Activated CD8-positive, alpha-beta T cell treated with anti-CD3 and anti-CD28 coated beads for 36 hours (primary cell): ENCODE measurements at regions not wholly inside any gene's neighbourhood (a gene's known extent, or its start where the extent isn't known, plus 50 kb on each side); places are given as distances from the start of the nearest gene placed in this dataset.

Experiments used
- ATAC-seq: fragments of 200-7000 bp; cut with Tn5 transposase; one replicate; pipeline ENCODE4 v1.10.0; 2021; ENCODE audit warnings: mild to moderate bottlenecking, moderate library complexity
- CTCF ChIA-PET: fragments of 350-600 bp; sonication (Branson Sonifier 250); formaldehyde crosslinking; loops from one replicate; lab custom pipeline; 2021; ENCODE audit warnings: antibody characterized with exemption; lab: Charles Lee
- POLR2A ChIA-PET: fragments of 350-600 bp; sonication (Branson Sonifier 250); formaldehyde crosslinking; loops from one replicate; lab custom pipeline; 2021; ENCODE audit warnings: antibody characterized with exemption; lab: Charles Lee
- DNase-seq: peaks from one replicate; pipeline ENCODE4 v3.0.0-alpha.2; 2020
- H3K27ac Mint-ChIP-seq: one replicate; pipeline ENCODE4 v1.8.0; 2021; ENCODE audit warnings: mild to moderate bottlenecking, mixed read lengths
- H3K27me3 Mint-ChIP-seq: one replicate; pipeline ENCODE4 v1.8.0; 2021; ENCODE audit warnings: mixed read lengths
- H3K36me3 Mint-ChIP-seq: one replicate; pipeline ENCODE4 v1.8.0; 2021; ENCODE audit warnings: low read depth, mixed read lengths
- H3K4me1 Mint-ChIP-seq: one replicate; pipeline ENCODE4 v1.8.0; 2021; ENCODE audit warnings: low read depth, mixed read lengths
- H3K4me3 Mint-ChIP-seq: one replicate; pipeline ENCODE4 v1.8.0; 2021; ENCODE audit warnings: mild to moderate bottlenecking, moderate library complexity, mixed read lengths
- H3K9me3 Mint-ChIP-seq: one replicate; pipeline ENCODE4 v1.8.0; 2021; ENCODE audit warnings: mixed read lengths
- intact Hi-C: fragments of 100-400 bp; cut with micrococcal nuclease; formaldehyde crosslinking; loops from one replicate; pipeline ENCODE4 v1.10.0; 2022
- TF ChIP-seq, protein P1 (sequence below): fragments of 200-600 bp; IDR thresholded peaks from one replicate; pipeline ENCODE4 v1.8.0; 2022; ENCODE audit warnings: antibody characterized with exemption, mild to moderate bottlenecking

GRCh38 chr1:99133756-99134500, 129.3 kb upstream of the PLPPR5 start:
- Mint-ChIP-seq H3K36me3 (no peaks in the 10 kb centered on the region), H3K4me1 (no peaks in the 10 kb centered on the region), H3K27ac (no peak overlapping the region), H3K4me3 (no peak overlapping the region), H3K27me3 (peaks cover 1% of the 10 kb centered on the region), H3K9me3 (no peaks in the 10 kb centered on the region)
- ChIA-PET CTCF (no interaction called here), POLR2A (no interaction called here)
- intact Hi-C loops = no loop called here
- DNase-seq (no peak), ATAC-seq (no peak)
- TF ChIP-seq, protein P1, sequence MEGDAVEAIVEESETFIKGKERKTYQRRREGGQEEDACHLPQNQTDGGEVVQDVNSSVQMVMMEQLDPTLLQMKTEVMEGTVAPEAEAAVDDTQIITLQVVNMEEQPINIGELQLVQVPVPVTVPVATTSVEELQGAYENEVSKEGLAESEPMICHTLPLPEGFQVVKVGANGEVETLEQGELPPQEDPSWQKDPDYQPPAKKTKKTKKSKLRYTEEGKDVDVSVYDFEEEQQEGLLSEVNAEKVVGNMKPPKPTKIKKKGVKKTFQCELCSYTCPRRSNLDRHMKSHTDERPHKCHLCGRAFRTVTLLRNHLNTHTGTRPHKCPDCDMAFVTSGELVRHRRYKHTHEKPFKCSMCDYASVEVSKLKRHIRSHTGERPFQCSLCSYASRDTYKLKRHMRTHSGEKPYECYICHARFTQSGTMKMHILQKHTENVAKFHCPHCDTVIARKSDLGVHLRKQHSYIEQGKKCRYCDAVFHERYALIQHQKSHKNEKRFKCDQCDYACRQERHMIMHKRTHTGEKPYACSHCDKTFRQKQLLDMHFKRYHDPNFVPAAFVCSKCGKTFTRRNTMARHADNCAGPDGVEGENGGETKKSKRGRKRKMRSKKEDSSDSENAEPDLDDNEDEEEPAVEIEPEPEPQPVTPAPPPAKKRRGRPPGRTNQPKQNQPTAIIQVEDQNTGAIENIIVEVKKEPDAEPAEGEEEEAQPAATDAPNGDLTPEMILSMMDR = no peak

DNA sequence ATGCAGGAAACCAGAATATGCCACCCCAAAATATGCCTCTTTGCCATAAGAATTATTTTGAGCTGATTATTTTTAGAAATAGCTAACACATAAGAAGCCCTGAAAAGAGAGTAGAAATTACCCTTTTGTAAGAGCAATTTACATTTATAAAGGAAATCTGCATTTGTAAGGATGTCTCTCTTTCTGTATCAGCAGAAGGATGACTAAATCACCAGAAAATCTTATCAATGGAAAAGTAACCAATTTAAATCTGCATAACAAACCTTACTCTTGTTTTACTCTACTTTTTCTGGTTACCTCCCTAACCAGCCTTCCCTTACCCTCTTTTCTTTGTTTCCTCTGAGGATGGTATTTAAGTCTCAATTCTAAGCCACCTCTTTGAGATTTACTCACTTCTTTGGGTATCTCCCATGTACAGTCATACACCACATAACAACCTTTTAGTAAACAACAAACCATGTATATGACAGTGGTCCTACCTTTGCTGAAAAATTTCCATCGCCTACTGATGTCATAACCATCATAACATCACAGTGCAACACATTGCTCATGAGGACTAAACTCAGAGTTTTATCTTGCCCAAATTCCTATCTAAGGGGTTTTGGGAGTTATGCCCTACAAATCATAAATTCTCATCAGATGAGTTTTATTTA, 126.6 kb upstream of the PLPPR4 start:
- no peaks in the 10 kb centered on the region for H3K27me3 Mint-ChIP-seq
- H3K36me3 Mint-ChIP-seq = no peaks in the 10 kb centered on the region
- no peaks in the 10 kb centered on the region for H3K9me3 Mint-ChIP-seq
- no peaks in the 10 kb centered on the region for H3K4me1 Mint-ChIP-seq
- no peak for ATAC-seq
- intact Hi-C loops = no loop called here
- TF ChIP-seq, protein P1 = no peak
- DNase-seq = no peak
- no peak overlapping the region for H3K27ac Mint-ChIP-seq
- no peak overlapping the region for H3K4me3 Mint-ChIP-seq
- POLR2A ChIA-PET = no interaction called here
- CTCF ChIA-PET = interaction anchor here (0.9 kb wide), 1 partner anchor 8 kb away, joined by 3 read pairs; no protein-coding TSS in a partner anchor

GRCh38 chr1:99139876-99140275, 124.4 kb upstream of the PLPPR4 start:
- no peak overlapping the region for H3K27ac Mint-ChIP-seq
- ChIA-PET POLR2A (interaction anchor here (0.6 to 0.7 kb wide), 2 partner anchors 50 to 604 kb away, joined by 3 read pairs; no protein-coding TSS in a partner anchor), CTCF (no interaction called here)
- no peaks in the 10 kb centered on the region for H3K27me3 Mint-ChIP-seq
- TF ChIP-seq, protein P1 = no peak
- H3K4me1 Mint-ChIP-seq = no peaks in the 10 kb centered on the region
- intact Hi-C loops = no loop called here
- ATAC-seq = no peak
- no peak for DNase-seq
- no peaks in the 10 kb centered on the region for H3K9me3 Mint-ChIP-seq
- H3K36me3 Mint-ChIP-seq = no peaks in the 10 kb centered on the region
- H3K4me3 Mint-ChIP-seq = no peak overlapping the region

DNA sequence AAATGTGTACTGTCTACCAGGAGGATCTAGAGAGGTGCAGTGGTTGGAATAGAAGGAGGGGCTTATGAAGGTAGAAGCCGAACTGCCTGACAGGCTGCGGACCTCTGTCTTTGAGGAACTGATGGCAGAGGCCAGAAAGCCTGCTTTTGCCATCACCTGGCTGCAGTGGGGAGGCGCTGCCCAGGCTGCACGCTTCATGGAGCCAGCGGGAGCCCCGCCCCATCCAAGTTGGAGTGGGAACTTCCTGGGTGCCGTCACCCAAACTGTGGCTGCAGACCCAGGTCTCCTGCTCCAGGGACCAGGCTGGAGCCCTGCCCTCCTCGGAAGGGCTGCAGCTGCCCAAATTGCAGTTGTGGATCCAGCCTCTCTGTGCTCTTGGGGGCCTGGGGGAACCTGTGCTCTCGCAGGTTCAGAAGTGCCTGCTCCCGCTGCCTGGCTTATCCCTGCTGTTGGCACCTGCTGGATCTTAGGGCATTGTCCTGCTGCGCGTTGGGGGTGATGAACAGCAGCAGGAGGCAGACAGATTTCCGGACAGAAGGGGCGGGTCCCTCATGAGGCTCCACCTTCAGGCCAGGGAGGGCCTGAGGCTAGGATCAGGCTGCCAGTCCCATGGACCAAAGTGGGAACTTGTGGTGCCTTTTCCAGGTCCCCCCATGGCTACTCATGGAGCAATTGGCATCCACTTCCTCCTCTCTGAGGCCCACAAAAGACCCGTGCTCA, 118.0 kb upstream of the PLPPR4 start:
- H3K4me3 Mint-ChIP-seq = no peak overlapping the region
- intact Hi-C loops = no loop called here
- TF ChIP-seq, protein P1 = no peak
- DNase-seq (no peak), ATAC-seq (no peak)
- peaks cover 6% of the 10 kb centered on the region for H3K4me1 Mint-ChIP-seq
- no peaks in the 10 kb centered on the region for H3K9me3 Mint-ChIP-seq
- H3K36me3 Mint-ChIP-seq = no peaks in the 10 kb centered on the region
- peaks cover 2% of the 10 kb centered on the region for H3K27me3 Mint-ChIP-seq
- ChIA-PET POLR2A (interaction anchor here (0.6 kb wide), 1 partner anchor 1217 kb away, joined by 3 read pairs; no protein-coding TSS in a partner anchor), CTCF (no interaction called here)
- H3K27ac Mint-ChIP-seq = no peak overlapping the region

- Mint-ChIP-seq H3K9me3 (no peaks in the 10 kb centered on the region), H3K27me3 (peaks cover 2% of the 10 kb centered on the region), H3K4me1 (peaks cover 6% of the 10 kb centered on the region), H3K27ac (no peak overlapping the region), H3K4me3 (no peak overlapping the region), H3K36me3 (no peaks in the 10 kb centered on the region)
- TF ChIP-seq, protein P1 = no peak
- CTCF ChIA-PET = no interaction called here
- POLR2A ChIA-PET = no interaction called here
- DNase-seq (no peak), ATAC-seq (no peak)
- intact Hi-C loops = no loop called here
These were observed 114.3 kb upstream of the PLPPR4 start for GRCh38 chr1:99149952-99150351.
